H1 (cell line): ENCODE measurements at regions not wholly inside any gene's neighbourhood (a gene's known extent, or its start where the extent isn't known, plus 50 kb on each side); places are given as distances from the start of the nearest gene placed in this dataset.

Experiments
- CTCF ChIA-PET: fragments of 300-600 bp; sonication (Branson Sonifier 250); formaldehyde crosslinking; loops from one replicate; lab custom pipeline; 2021; ENCODE audit not compliant: partially characterized antibody; lab: Charles Lee
- POLR2A ChIA-PET: fragments of 300-600 bp; sonication (Branson Sonifier 250); formaldehyde crosslinking; loops from one replicate; lab custom pipeline; 2021; ENCODE audit warnings: inconsistent platforms; ENCODE audit not compliant: partially characterized antibody; lab: Charles Lee
- DNase-seq, 2 experiments: peaks; one replicate each; pipeline versions ENCODE4 v3.0.0 to v3.0.0-alpha.2; 2010 to 2022; ENCODE audit warnings: low spot score in 2 of 2, low read depth in 1 of 2, mixed read lengths in 1 of 2
- FAIRE-seq: peaks from 2 replicates; lab custom pipeline; 2011; peaks lifted over from hg19 to GRCh38; lab: Jason Lieb, UNC
- H2AFZ ChIP-seq: 2 replicates; pipeline ENCODE4 v1.8.1; 2012; ENCODE audit warnings: low read length, inconsistent platforms
- H2AK5ac ChIP-seq: 2 replicates; pipeline ENCODE4 v1.6.1; 2013; ENCODE audit warnings: low read depth, low read length
- H2BK120ac ChIP-seq: replicated peaks from 2 replicates; pipeline ENCODE3; 2013; ENCODE audit warnings: low read depth, low read length, inconsistent platforms
- H2BK12ac ChIP-seq: 2 replicates; pipeline ENCODE4 v1.6.1; 2013; ENCODE audit warnings: low read depth, low read length
- H2BK15ac ChIP-seq: 2 replicates; pipeline ENCODE4 v1.6.1; 2013; ENCODE audit warnings: low read length
- H2BK20ac ChIP-seq: 2 replicates; pipeline ENCODE4 v1.6.1; 2013; ENCODE audit warnings: low read length
- H2BK5ac ChIP-seq: 2 replicates; pipeline ENCODE4 v1.6.1; 2013; ENCODE audit warnings: low read depth, low read length
- H3K14ac ChIP-seq: 2 replicates; pipeline ENCODE4 v1.6.1; 2013; ENCODE audit warnings: inconsistent platforms; ENCODE audit not compliant: insufficient read length
- H3K18ac ChIP-seq: 2 replicates; pipeline ENCODE4 v1.6.1; 2013; ENCODE audit warnings: low read length; ENCODE audit errors: extremely low read depth
- H3K23ac ChIP-seq: 2 replicates; pipeline ENCODE4 v1.6.1; 2013; ENCODE audit warnings: inconsistent platforms; ENCODE audit not compliant: insufficient read length
- H3K23me2 ChIP-seq: 2 replicates; pipeline ENCODE4 v1.6.1; 2013; ENCODE audit warnings: low read depth, low read length
- H3K27ac ChIP-seq: 2 replicates; pipeline ENCODE4 v1.6.1; 2011; ENCODE audit warnings: low read depth, low read length, inconsistent platforms
- H3K27me3 ChIP-seq, 4 experiments: replicated peaks in 1 of 4; 1 replicate in 1 of 4; 2 replicates in 3 of 4; pipeline versions ENCODE4 v1.6.1 to v1.8.1; 2011 to 2013; ENCODE audit warnings: low read length in 3 of 4, mild to moderate bottlenecking in 3 of 4, inconsistent platforms in 2 of 4, mixed read lengths in 2 of 4, moderate library complexity in 1 of 4; ENCODE audit not compliant: control insufficient read depth in 3 of 4, insufficient read depth in 3 of 4; ENCODE audit errors: extremely low read depth in 1 of 4
- H3K36me3 ChIP-seq, 4 experiments: 2 replicates each; pipeline versions ENCODE4 v1.6.1 to v1.8.1; 2011 to 2013; ENCODE audit warnings: mild to moderate bottlenecking in 4 of 4, low read length in 3 of 4, moderate library complexity in 2 of 4, control low read depth in 1 of 4, inconsistent platforms in 1 of 4; ENCODE audit not compliant: insufficient read depth in 4 of 4, control insufficient read depth in 2 of 4
- H3K4ac ChIP-seq: replicated peaks from 2 replicates; pipeline ENCODE3; 2013; ENCODE audit warnings: low read length, low read depth, mixed read lengths, inconsistent platforms; ENCODE audit not compliant: insufficient read length
- H3K4me1 ChIP-seq, 4 experiments: replicated peaks in 1 of 4; 1 replicate in 1 of 4; 2 replicates in 3 of 4; pipeline versions ENCODE4 v1.6.1 to v1.8.1; 2011 to 2013; ENCODE audit warnings: low read length in 3 of 4, inconsistent platforms in 2 of 4, mixed read lengths in 1 of 4; ENCODE audit not compliant: insufficient read depth in 4 of 4, control insufficient read depth in 3 of 4
- H3K4me2 ChIP-seq, 2 experiments: 2 replicates each; pipeline versions ENCODE4 v1.6.1 to v1.8.1; 2011 to 2013; ENCODE audit warnings: low read depth in 2 of 2, low read length in 2 of 2, control low read depth in 1 of 2, inconsistent platforms in 1 of 2, mild to moderate bottlenecking in 1 of 2; ENCODE audit not compliant: insufficient read depth in 1 of 2
- H3K4me3 ChIP-seq, 4 experiments: fragments of 200-600, 300-600 bp in 1 of 4; sonication (generic), shearing (Covaris generic), sonication (Bioruptor Twin) in 1 of 4; 2 replicates each; pipeline versions ENCODE4 v1.5.1 to v1.8.1; 2011 to 2016; ENCODE audit warnings: low read length in 4 of 4, low read depth in 3 of 4, control low read depth in 2 of 4, inconsistent platforms in 2 of 4, mild to moderate bottlenecking in 2 of 4, mixed read lengths in 1 of 4, moderate library complexity in 1 of 4; ENCODE audit not compliant: insufficient read depth in 2 of 4; ENCODE audit errors: extremely low read depth in 1 of 4
- H3K56ac ChIP-seq: replicated peaks from 2 replicates; pipeline ENCODE3; 2013; ENCODE audit warnings: low read depth, mild to moderate bottlenecking, mixed read lengths, low read length, inconsistent platforms; ENCODE audit not compliant: insufficient read length
- H3K79me1 ChIP-seq: 2 replicates; pipeline ENCODE4 v1.6.1; 2013; ENCODE audit warnings: low read depth, low read length, control low read depth
- H3K79me2 ChIP-seq, 2 experiments: 2 replicates each; pipeline versions ENCODE4 v1.6.1 to v1.8.1; 2012 to 2013; ENCODE audit warnings: low read length in 2 of 2, mild to moderate bottlenecking in 2 of 2, inconsistent platforms in 1 of 2; ENCODE audit not compliant: insufficient read depth in 2 of 2, control insufficient read depth in 1 of 2
- H3K9ac ChIP-seq, 4 experiments: replicated peaks in 1 of 4; 1 replicate in 1 of 4; 2 replicates in 3 of 4; pipeline versions ENCODE4 v1.6.1 to v1.8.1; 2011 to 2013; ENCODE audit warnings: low read depth in 3 of 4, low read length in 3 of 4, control low read depth in 2 of 4, mild to moderate bottlenecking in 2 of 4, moderate library complexity in 2 of 4, inconsistent platforms in 1 of 4; ENCODE audit errors: extremely low read depth in 1 of 4
- H3K9me3 ChIP-seq, 2 experiments: 2 replicates each; pipeline versions ENCODE4 v1.6.1 to v1.8.1; 2012 to 2013; ENCODE audit warnings: mild to moderate bottlenecking in 2 of 2, moderate library complexity in 2 of 2, control low read depth in 1 of 2, inconsistent platforms in 1 of 2, low read depth in 1 of 2, low read length in 1 of 2, mixed read lengths in 1 of 2; ENCODE audit not compliant: insufficient read depth in 2 of 2
- H4K20me1 ChIP-seq, 2 experiments: replicated peaks in 1 of 2; 2 replicates each; pipeline versions ENCODE3 to v1.8.1; 2011 to 2013; ENCODE audit warnings: inconsistent platforms in 2 of 2, low read length in 2 of 2, mild to moderate bottlenecking in 1 of 2; ENCODE audit not compliant: insufficient read depth in 2 of 2, control insufficient read depth in 1 of 2
- H4K5ac ChIP-seq: 2 replicates; pipeline ENCODE4 v1.6.1; 2013; ENCODE audit warnings: low read length, low read depth, mixed read lengths, inconsistent platforms; ENCODE audit not compliant: insufficient read length
- H4K8ac ChIP-seq: 2 replicates; pipeline ENCODE4 v1.8.0; 2013; ENCODE audit warnings: mild to moderate bottlenecking, moderate library complexity, low read length, inconsistent platforms; ENCODE audit not compliant: insufficient read depth; ENCODE audit errors: extremely low read depth
- H4K91ac ChIP-seq: replicated peaks from 2 replicates; pipeline ENCODE3; 2013; ENCODE audit warnings: low read length, mixed read lengths, inconsistent platforms; ENCODE audit not compliant: insufficient read length
- BCL11A ChIP-seq, 2 experiments: IDR thresholded peaks; one replicate each; pipeline ENCODE4 v1.6.1; 2011; ENCODE audit warnings: low read depth in 2 of 2, low read length in 2 of 2, mild to moderate bottlenecking in 2 of 2
- CHD2 ChIP-seq: IDR thresholded peaks from 2 replicates; pipeline ENCODE4 v1.6.1; 2012; ENCODE audit warnings: low read length, improper control_type of control experiment
- HDAC2 ChIP-seq, 2 experiments: fragments of 300-600 bp in 1 of 2; sonication (generic) in 1 of 2; IDR thresholded peaks; 2 replicates each; pipeline ENCODE4 v1.6.1; 2011 to 2012; ENCODE audit warnings: low read depth in 2 of 2, low read length in 2 of 2, mild to moderate bottlenecking in 2 of 2, moderate library complexity in 2 of 2, borderline replicate concordance in 1 of 2, inconsistent platforms in 1 of 2
- KDM4A ChIP-seq: IDR thresholded peaks from one replicate; pipeline ENCODE4 v1.7.1; 2012; ENCODE audit warnings: low read depth, mild to moderate bottlenecking, moderate library complexity, low read length, inconsistent platforms; ENCODE audit not compliant: severe bottlenecking
- KDM5A ChIP-seq: fragments of 200-600 bp; IDR thresholded peaks from 2 replicates; pipeline ENCODE4 v1.7.1; 2012; ENCODE audit warnings: mild to moderate bottlenecking, low read length, inconsistent platforms, mixed read lengths
- MAFK ChIP-seq: IDR thresholded peaks from 2 replicates; pipeline ENCODE4 v1.6.1; 2012; ENCODE audit warnings: low read depth, mild to moderate bottlenecking, improper control_type of control experiment, low read length
- POLR2AphosphoS5 ChIP-seq: IDR thresholded peaks from 2 replicates; pipeline ENCODE4 v1.6.1; 2011; ENCODE audit warnings: low read depth, low read length
- SRF ChIP-seq: IDR thresholded peaks from 2 replicates; pipeline ENCODE4 v1.6.1; 2011; ENCODE audit warnings: mild to moderate bottlenecking, low read depth, low read length, moderate library complexity
- ZNF274 ChIP-seq: IDR thresholded peaks from 2 replicates; pipeline ENCODE4 v1.7.0; 2012; ENCODE audit warnings: low read length, borderline replicate concordance; ENCODE audit errors: extremely low read depth
- WGBS, 2 experiments: shearing (Covaris generic) in 1 of 2; methylation state at CpG; one replicate each; pipeline versions ENCODE4 v1.1.6 to v1.1.7; 2013 to 2015; ENCODE audit warnings: low lambda C conversion rate in 2 of 2, mixed read lengths in 2 of 2, inconsistent platforms in 1 of 2, low coverage in 1 of 2, missing lambda C conversion rate in 1 of 2; ENCODE audit not compliant: insufficient replicate concordance in 2 of 2, insufficient coverage in 1 of 2, insufficient read length in 1 of 2; ENCODE audit errors: extremely low coverage in 1 of 2, missing lambda C conversion rate in 1 of 2; 5-methylcytosine and 5-hydroxymethylcytosine counted together

DNA sequence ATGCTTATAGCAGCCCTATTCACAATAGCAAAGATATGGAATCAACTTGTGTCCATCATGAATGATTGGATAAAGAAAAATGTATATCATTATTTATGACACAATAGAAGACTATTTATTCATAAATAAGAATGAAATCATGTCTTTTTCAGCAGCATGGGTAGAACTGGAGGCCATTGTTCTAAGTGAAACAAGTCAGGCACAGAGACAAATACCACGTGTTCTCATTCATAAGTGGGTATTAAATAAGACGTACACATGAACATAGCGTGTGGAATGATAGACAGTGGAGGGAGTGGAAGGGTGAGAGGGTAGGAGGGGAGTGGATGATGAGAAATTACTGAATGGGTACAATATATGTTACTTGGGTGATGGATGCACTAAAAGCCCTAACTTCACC is 762.4 kb downstream of the REEP3 start:
- Histone ChIP-seq H3K4me3 (no peak overlapping the region), H3K79me1 (no peaks in the 10 kb centered on the region), H2BK20ac (no peak overlapping the region), H2BK120ac (no peak overlapping the region), H3K9me3 (no peaks in the 10 kb centered on the region), H2BK15ac (no peak overlapping the region), H3K18ac (no peak overlapping the region), H3K4me2 (no peak overlapping the region), H4K91ac (no peak overlapping the region), H3K56ac (no peak overlapping the region), H3K36me3 (no peaks in the 10 kb centered on the region), H2BK5ac (no peak overlapping the region), H4K5ac (no peak overlapping the region), H3K23ac (no peak overlapping the region), H3K14ac (no peak overlapping the region), H3K27me3 (no peaks in the 10 kb centered on the region), H4K8ac (no peak overlapping the region), H2AK5ac (no peak overlapping the region), H2BK12ac (no peak overlapping the region), H3K79me2 (no peaks in the 10 kb centered on the region), H3K9ac (no peak overlapping the region), H3K23me2 (no peaks in the 10 kb centered on the region), H2AFZ (no peak overlapping the region), H3K27ac (no peak overlapping the region), H4K20me1 (no peaks in the 10 kb centered on the region), H3K4ac (no peak overlapping the region), H3K4me1 (no peaks in the 10 kb centered on the region)
- DNase-seq, result no peak
- POLR2A ChIA-PET, result no interaction called here
- CTCF ChIA-PET, result interaction anchor here (2.2 kb wide), 1 partner anchor 11 kb away, joined by 6 read pairs; no protein-coding TSS in a partner anchor
- FAIRE-seq, result no peak
- no peak for TF ChIP-seq SRF
- TF ChIP-seq POLR2AphosphoS5, result no peak
- TF ChIP-seq KDM5A, result no peak
- TF ChIP-seq BCL11A (IDR thresholded peaks at IDR 0.05; ENCODE audit: low read depth in 2 of 2, low read length in 2 of 2), result no peak
- no peak for TF ChIP-seq ZNF274
- TF ChIP-seq MAFK, result no peak
- no peak for TF ChIP-seq HDAC2 (IDR thresholded peaks at IDR 0.05; ENCODE audit: borderline replicate concordance in 1 of 2, low read depth in 2 of 2, low read length in 2 of 2)
- TF ChIP-seq KDM4A, result no peak
- TF ChIP-seq CHD2, result no peak
- WGBS, 2 experiments, result 92% methylated on average over 3 of the region's 3 CpGs; no CpG with 5 or more reads in 1 of the 2 experiments
